SK-N-SH (cell line): ENCODE measurements at regions not wholly inside any gene's neighbourhood (a gene's known extent, or its start where the extent isn't known, plus 50 kb on each side); places are given as distances from the start of the nearest gene placed in this dataset.

Source experiments
- CTCF ChIA-PET: fragments of 300-600, 350-600 bp; formaldehyde crosslinking; extraction: SDS; loops from one replicate; lab custom pipeline; 2021; lab: Yijun Ruan, JAX
- POLR2A ChIA-PET: fragments of 350-600 bp; sonication (Branson Sonifier 250); formaldehyde crosslinking; extraction: SDS; loops from one replicate; lab custom pipeline; 2020; ENCODE audit warnings: antibody characterized with exemption, inconsistent platforms; lab: Yijun Ruan, JAX
- DNase-seq: peaks from one replicate; pipeline ENCODE4 v3.0.0; 2012
- H2AFZ ChIP-seq: fragments of 200-600 bp; sonication (generic); 2 replicates; pipeline ENCODE4 v1.8.1; 2016; ENCODE audit warnings: antibody characterized with exemption, mild to moderate bottlenecking, low read depth
- H3F3A ChIP-seq: fragments of 200-600 bp; sonication (generic); replicated peaks from 2 replicates; pipeline ENCODE3; 2016; ENCODE audit warnings: antibody characterized with exemption, mild to moderate bottlenecking; ENCODE audit not compliant: insufficient read depth
- H3K27ac ChIP-seq, 2 experiments: fragments of 200-500 bp in 1 of 2; fragments of 200-600 bp in 1 of 2; sonication (Bioruptor generic) in 1 of 2; sonication (generic), shearing (Covaris generic) in 1 of 2; 2 replicates each; pipeline versions ENCODE4 v1.5.1 to v1.6.1; 2014 to 2016; ENCODE audit warnings: low read depth in 2 of 2, inconsistent platforms in 1 of 2, low read length in 1 of 2, mild to moderate bottlenecking in 1 of 2, mixed read lengths in 1 of 2
- H3K27me3 ChIP-seq: fragments of 200-600 bp; sonication (generic), shearing (Covaris generic); 2 replicates; pipeline ENCODE4 v1.6.1; 2016; ENCODE audit warnings: mixed run types; ENCODE audit not compliant: insufficient read depth
- H3K36me3 ChIP-seq, 2 experiments: fragments of 200-500 bp in 1 of 2; fragments of 200-600 bp in 1 of 2; sonication (Bioruptor generic) in 1 of 2; sonication (generic) in 1 of 2; replicated peaks in 1 of 2; 2 replicates each; pipeline versions ENCODE3 to v1.5.1; 2014 to 2016; ENCODE audit warnings: low read length in 1 of 2, mild to moderate bottlenecking in 1 of 2; ENCODE audit not compliant: insufficient read depth in 2 of 2, control insufficient read depth in 1 of 2
- H3K4me1 ChIP-seq, 2 experiments: fragments of 200-500 bp in 1 of 2; fragments of 200-600 bp in 1 of 2; sonication (Bioruptor generic) in 1 of 2; sonication (generic), shearing (Covaris generic) in 1 of 2; 2 replicates each; pipeline versions ENCODE4 v1.5.1 to v1.6.1; 2014 to 2016; ENCODE audit warnings: low read depth in 1 of 2, low read length in 1 of 2, mixed run types in 1 of 2; ENCODE audit not compliant: insufficient read depth in 2 of 2, control insufficient read depth in 1 of 2
- H3K4me2 ChIP-seq: fragments of 200-600 bp; sonication (generic), shearing (Covaris generic); 2 replicates; pipeline ENCODE4 v1.6.1; 2017; ENCODE audit warnings: mixed run types
- H3K4me3 ChIP-seq, 2 experiments: fragments of 200-500 bp in 1 of 2; fragments of 200-600 bp in 1 of 2; sonication (Bioruptor generic) in 1 of 2; sonication (generic), shearing (Covaris generic) in 1 of 2; 2 replicates each; pipeline versions ENCODE4 v1.5.1 to v1.8.1; 2014 to 2016; ENCODE audit warnings: low read depth in 2 of 2, inconsistent platforms in 1 of 2, low read length in 1 of 2, mild to moderate bottlenecking in 1 of 2, mixed read lengths in 1 of 2, moderate library complexity in 1 of 2
- H3K79me2 ChIP-seq: fragments of 200-600 bp; sonication (generic); 2 replicates; pipeline ENCODE4 v1.8.1; 2017; ENCODE audit warnings: mild to moderate bottlenecking; ENCODE audit not compliant: insufficient read depth
- H3K9ac ChIP-seq: fragments of 200-600 bp; sonication (generic); 2 replicates; pipeline ENCODE4 v1.6.1; 2017; ENCODE audit warnings: mixed run types
- H3K9me2 ChIP-seq: fragments of 200-600 bp; sonication (generic); 2 replicates; pipeline ENCODE4 v1.6.1; 2017; ENCODE audit warnings: mixed run types
- H3K9me3 ChIP-seq: fragments of 200-600 bp; sonication (generic); 2 replicates; pipeline ENCODE4 v1.6.1; 2017; ENCODE audit warnings: mixed run types, mild to moderate bottlenecking, moderate library complexity
- H4K20me1 ChIP-seq: fragments of 200-600 bp; sonication (generic); 2 replicates; pipeline ENCODE4 v1.6.1; 2017; ENCODE audit warnings: mild to moderate bottlenecking, mixed run types; ENCODE audit not compliant: insufficient read depth
- ELF1 ChIP-seq: IDR thresholded peaks from 2 replicates; pipeline ENCODE4 v1.4.0; 2012
- EZH2phosphoT487 ChIP-seq: fragments of 200-600 bp; sonication (generic); IDR thresholded peaks from 2 replicates; pipeline ENCODE4 v1.6.1; 2017; ENCODE audit warnings: low read depth, mixed run types, mild to moderate bottlenecking, antibody characterized with exemption, moderate library complexity, borderline replicate concordance
- FOSL2 ChIP-seq: IDR thresholded peaks from 2 replicates; pipeline ENCODE4 v1.4.0; 2012; ENCODE audit warnings: low read depth, mild to moderate bottlenecking, moderate library complexity, borderline replicate concordance
- FOXJ3 ChIP-seq: sonication (generic); formaldehyde crosslinking; IDR thresholded peaks from 2 replicates; pipeline ENCODE4 v1.5.1; 2020; ENCODE audit warnings: mild to moderate bottlenecking, missing genetic modification reagents
- JUND ChIP-seq: IDR thresholded peaks from 2 replicates; pipeline ENCODE4 v1.4.0; 2012
- MEF2A ChIP-seq: IDR thresholded peaks from 2 replicates; pipeline ENCODE4 v1.4.0; 2012; ENCODE audit warnings: low read depth, borderline replicate concordance
- NFIC ChIP-seq: IDR thresholded peaks from 2 replicates; pipeline ENCODE4 v1.4.0; 2012; ENCODE audit warnings: borderline replicate concordance
- RCOR1 ChIP-seq: fragments of 150-350 bp; IDR thresholded peaks from 2 replicates; pipeline ENCODE4 v1.6.1; 2017; ENCODE audit warnings: antibody characterized with exemption, low read length
- RFX5 ChIP-seq: IDR thresholded peaks from 2 replicates; pipeline ENCODE4 v1.6.1; 2012; ENCODE audit warnings: mild to moderate bottlenecking, improper control_type of control experiment, low read length
- SMC3 ChIP-seq: IDR thresholded peaks from 2 replicates; pipeline ENCODE4 v1.6.1; 2012; ENCODE audit warnings: low read depth, low read length, improper control_type of control experiment
- TCF12 ChIP-seq: IDR thresholded peaks from 2 replicates; pipeline ENCODE4 v1.4.0; 2012
- TEAD4 ChIP-seq: IDR thresholded peaks from 2 replicates; pipeline ENCODE4 v1.4.0; 2012; ENCODE audit warnings: mild to moderate bottlenecking, borderline replicate concordance; ENCODE audit not compliant: insufficient read depth
- YY1 ChIP-seq: IDR thresholded peaks from 2 replicates; pipeline ENCODE4 v1.4.0; 2012; ENCODE audit warnings: low read depth, mild to moderate bottlenecking
- WGBS: methylation state at CpG from one replicate; pipeline ENCODE4 v1.1.6; 2017; ENCODE audit warnings: low lambda C conversion rate; 5-methylcytosine and 5-hydroxymethylcytosine counted together
- TF ChIP-seq, protein P1 (sequence below): IDR thresholded peaks from 2 replicates; pipeline ENCODE4; 2012
- TF ChIP-seq, protein P2 (sequence below): IDR thresholded peaks from 2 replicates; pipeline ENCODE4 v1.4.0; 2012; ENCODE audit warnings: low read depth, borderline replicate concordance
- TF ChIP-seq, protein P3 (sequence below): fragments of 200-600 bp; sonication (generic); IDR thresholded peaks from 2 replicates; pipeline ENCODE4 v1.6.1; 2017; ENCODE audit warnings: antibody characterized with exemption, mild to moderate bottlenecking, moderate library complexity
- TF ChIP-seq, protein P4 (sequence below): fragments of 150-350 bp; IDR thresholded peaks from 2 replicates; pipeline ENCODE4 v1.6.1; 2016; ENCODE audit warnings: mild to moderate bottlenecking, low read depth, low read length

DNA sequence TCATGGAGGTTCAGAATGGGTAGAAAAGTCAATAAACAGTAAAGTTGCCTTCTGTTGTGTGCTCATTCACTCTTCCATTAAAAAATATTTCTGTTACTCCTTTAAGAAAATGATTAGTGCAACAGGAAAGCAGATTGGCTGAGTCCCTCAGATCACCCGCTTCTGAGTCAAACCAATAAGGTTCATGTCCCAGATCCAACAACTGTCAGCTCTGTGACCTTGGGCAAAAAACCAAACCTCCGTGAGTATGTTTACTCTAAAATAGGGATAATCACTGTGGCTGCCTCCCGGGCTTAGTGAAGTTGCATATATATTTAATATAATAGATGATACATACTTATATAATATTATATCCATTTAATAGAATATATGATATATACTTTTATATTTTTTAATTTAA, 698.5 kb upstream of the RBFOX1 start:
- no peak overlapping the region for H3K4me3 ChIP-seq
- no peak overlapping the region for H2AFZ ChIP-seq
- ChIA-PET CTCF (no interaction called here), POLR2A (no interaction called here)
- no peaks in the 10 kb centered on the region for H3F3A ChIP-seq
- no peak overlapping the region for H3K9ac ChIP-seq
- no peaks in the 10 kb centered on the region for H3K79me2 ChIP-seq
- H3K27ac ChIP-seq: no peak overlapping the region
- TF ChIP-seq MEF2A: no peak
- no peak for TF ChIP-seq TCF12
- no peak for TF ChIP-seq ELF1
- TF ChIP-seq, protein P1, sequence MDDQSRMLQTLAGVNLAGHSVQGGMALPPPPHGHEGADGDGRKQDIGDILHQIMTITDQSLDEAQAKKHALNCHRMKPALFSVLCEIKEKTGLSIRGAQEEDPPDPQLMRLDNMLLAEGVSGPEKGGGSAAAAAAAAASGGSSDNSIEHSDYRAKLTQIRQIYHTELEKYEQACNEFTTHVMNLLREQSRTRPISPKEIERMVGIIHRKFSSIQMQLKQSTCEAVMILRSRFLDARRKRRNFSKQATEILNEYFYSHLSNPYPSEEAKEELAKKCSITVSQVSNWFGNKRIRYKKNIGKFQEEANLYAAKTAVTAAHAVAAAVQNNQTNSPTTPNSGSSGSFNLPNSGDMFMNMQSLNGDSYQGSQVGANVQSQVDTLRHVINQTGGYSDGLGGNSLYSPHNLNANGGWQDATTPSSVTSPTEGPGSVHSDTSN: no peak
- TF ChIP-seq EZH2phosphoT487: no peak
- TF ChIP-seq, protein P2, sequence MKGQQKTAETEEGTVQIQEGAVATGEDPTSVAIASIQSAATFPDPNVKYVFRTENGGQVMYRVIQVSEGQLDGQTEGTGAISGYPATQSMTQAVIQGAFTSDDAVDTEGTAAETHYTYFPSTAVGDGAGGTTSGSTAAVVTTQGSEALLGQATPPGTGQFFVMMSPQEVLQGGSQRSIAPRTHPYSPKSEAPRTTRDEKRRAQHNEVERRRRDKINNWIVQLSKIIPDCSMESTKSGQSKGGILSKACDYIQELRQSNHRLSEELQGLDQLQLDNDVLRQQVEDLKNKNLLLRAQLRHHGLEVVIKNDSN: no peak
- no peak for TF ChIP-seq FOXJ3 (CRISPR knock-in tag)
- TF ChIP-seq SMC3: no peak
- TF ChIP-seq TEAD4: no peak
- no peak for TF ChIP-seq RCOR1
- TF ChIP-seq RFX5: no peak
- no peaks in the 10 kb centered on the region for H3K36me3 ChIP-seq
- no peaks in the 10 kb centered on the region for H3K27me3 ChIP-seq
- H3K9me3 ChIP-seq: no peaks in the 10 kb centered on the region
- H3K9me2 ChIP-seq: no peaks in the 10 kb centered on the region
- no peak for DNase-seq
- no peaks in the 10 kb centered on the region for H3K4me1 ChIP-seq
- H4K20me1 ChIP-seq: no peaks in the 10 kb centered on the region
- 43% methylated on average over 3 of the region's 3 CpGs for WGBS
- H3K4me2 ChIP-seq: no peak overlapping the region

DNA sequence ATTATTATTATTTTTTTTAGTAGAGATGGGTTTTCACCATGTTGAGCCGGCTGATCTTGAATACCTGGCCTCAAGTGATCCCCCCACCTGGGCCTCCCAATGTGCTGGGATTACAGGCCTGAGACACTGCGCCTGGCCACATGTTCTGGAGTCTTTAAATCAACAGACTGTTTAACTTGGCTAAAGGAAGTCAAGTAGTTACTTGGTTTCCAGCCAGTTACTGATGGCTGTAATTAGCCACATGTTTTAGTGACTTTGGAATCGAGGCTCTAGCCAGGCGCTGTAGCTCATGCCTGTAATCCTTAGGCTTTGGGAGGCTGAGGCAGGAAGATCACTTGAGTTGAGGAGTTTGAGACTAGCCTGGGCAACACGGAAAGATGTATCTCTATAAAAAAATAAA, 699.2 kb upstream of the RBFOX1 start:
- POLR2A ChIA-PET: no interaction called here

DNA sequence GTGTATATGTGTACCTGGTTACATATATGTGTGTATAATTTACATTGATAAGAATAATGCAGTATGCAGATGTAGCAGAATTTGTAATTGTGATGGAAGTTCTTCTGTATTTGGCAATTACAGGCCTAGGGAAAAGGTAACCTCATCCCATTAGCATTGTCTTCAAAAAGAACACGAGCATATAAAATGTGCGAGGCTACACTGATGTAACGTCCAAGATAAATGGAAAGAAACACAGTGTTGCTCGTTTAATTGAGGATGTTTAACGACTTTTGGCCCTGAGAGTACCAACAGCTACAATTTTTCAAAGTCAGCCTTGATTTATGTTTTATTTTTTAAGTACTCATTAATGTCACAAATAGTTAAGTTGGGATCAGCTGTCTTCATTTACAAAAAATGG, 703.5 kb upstream of the RBFOX1 start:
- no peaks in the 10 kb centered on the region for H4K20me1 ChIP-seq
- no peaks in the 10 kb centered on the region for H3K36me3 ChIP-seq
- no peak overlapping the region for H3K27ac ChIP-seq
- WGBS: 20% methylated on average over 5 of the region's 5 CpGs
- no peaks in the 10 kb centered on the region for H3K27me3 ChIP-seq
- no peaks in the 10 kb centered on the region for H3F3A ChIP-seq
- DNase-seq: no peak
- H3K4me3 ChIP-seq: no peak overlapping the region
- TF ChIP-seq, protein P2: no peak
- TF ChIP-seq RCOR1 (no peak), JUND (no peak), NFIC (no peak), FOXJ3 (CRISPR knock-in tag) (no peak), FOSL2 (no peak)
- TF ChIP-seq, protein P3, sequence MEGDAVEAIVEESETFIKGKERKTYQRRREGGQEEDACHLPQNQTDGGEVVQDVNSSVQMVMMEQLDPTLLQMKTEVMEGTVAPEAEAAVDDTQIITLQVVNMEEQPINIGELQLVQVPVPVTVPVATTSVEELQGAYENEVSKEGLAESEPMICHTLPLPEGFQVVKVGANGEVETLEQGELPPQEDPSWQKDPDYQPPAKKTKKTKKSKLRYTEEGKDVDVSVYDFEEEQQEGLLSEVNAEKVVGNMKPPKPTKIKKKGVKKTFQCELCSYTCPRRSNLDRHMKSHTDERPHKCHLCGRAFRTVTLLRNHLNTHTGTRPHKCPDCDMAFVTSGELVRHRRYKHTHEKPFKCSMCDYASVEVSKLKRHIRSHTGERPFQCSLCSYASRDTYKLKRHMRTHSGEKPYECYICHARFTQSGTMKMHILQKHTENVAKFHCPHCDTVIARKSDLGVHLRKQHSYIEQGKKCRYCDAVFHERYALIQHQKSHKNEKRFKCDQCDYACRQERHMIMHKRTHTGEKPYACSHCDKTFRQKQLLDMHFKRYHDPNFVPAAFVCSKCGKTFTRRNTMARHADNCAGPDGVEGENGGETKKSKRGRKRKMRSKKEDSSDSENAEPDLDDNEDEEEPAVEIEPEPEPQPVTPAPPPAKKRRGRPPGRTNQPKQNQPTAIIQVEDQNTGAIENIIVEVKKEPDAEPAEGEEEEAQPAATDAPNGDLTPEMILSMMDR: no peak
- TF ChIP-seq, protein P4, sequence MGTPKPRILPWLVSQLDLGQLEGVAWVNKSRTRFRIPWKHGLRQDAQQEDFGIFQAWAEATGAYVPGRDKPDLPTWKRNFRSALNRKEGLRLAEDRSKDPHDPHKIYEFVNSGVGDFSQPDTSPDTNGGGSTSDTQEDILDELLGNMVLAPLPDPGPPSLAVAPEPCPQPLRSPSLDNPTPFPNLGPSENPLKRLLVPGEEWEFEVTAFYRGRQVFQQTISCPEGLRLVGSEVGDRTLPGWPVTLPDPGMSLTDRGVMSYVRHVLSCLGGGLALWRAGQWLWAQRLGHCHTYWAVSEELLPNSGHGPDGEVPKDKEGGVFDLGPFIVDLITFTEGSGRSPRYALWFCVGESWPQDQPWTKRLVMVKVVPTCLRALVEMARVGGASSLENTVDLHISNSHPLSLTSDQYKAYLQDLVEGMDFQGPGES: no peak
- TF ChIP-seq, all 33 proteins: peak for 0
- Histone ChIP-seq H3K4me1 (peaks cover 0 to 4% of the 10 kb centered on the region in 2 experiments; a peak in 1 of 4 replicates), H3K4me2 (no peak overlapping the region), H3K9me2 (no peaks in the 10 kb centered on the region), H3K9me3 (no peaks in the 10 kb centered on the region), H3K9ac (no peak overlapping the region), H2AFZ (no peak overlapping the region), H3K79me2 (no peaks in the 10 kb centered on the region)
- ChIA-PET CTCF (interaction anchor here (0.7 to 5.5 kb wide), 2 partner anchors 14 to 29 kb away, joined by 3 to 51 read pairs; no protein-coding TSS in a partner anchor), POLR2A (no interaction called here)

More for the DNA sequence above, 699.2 kb upstream of the RBFOX1 start:
- H3K9ac ChIP-seq: no peak overlapping the region
- H3K9me2 ChIP-seq: no peaks in the 10 kb centered on the region
- TF ChIP-seq RFX5: no peak
- no peak for TF ChIP-seq YY1
- no peaks in the 10 kb centered on the region for H3K9me3 ChIP-seq
- no peaks in the 10 kb centered on the region for H3K27me3 ChIP-seq
- H2AFZ ChIP-seq: no peak overlapping the region
- WGBS: 23% methylated on average over 5 of the region's 5 CpGs
- H3F3A ChIP-seq: no peaks in the 10 kb centered on the region
- no peaks in the 10 kb centered on the region for H3K4me1 ChIP-seq
- no peaks in the 10 kb centered on the region for H3K79me2 ChIP-seq
- no peak overlapping the region for H3K27ac ChIP-seq
- H4K20me1 ChIP-seq: no peaks in the 10 kb centered on the region
- DNase-seq: no peak
- CTCF ChIA-PET: interaction anchor here (5.5 kb wide), 1 partner anchor 10 kb away, joined by 51 read pairs; no protein-coding TSS in a partner anchor
- no peak overlapping the region for H3K4me3 ChIP-seq
- H3K4me2 ChIP-seq: no peak overlapping the region
- no peaks in the 10 kb centered on the region for H3K36me3 ChIP-seq
